AG04449 (cell line): ENCODE measurements at regions not wholly inside any gene's neighbourhood (a gene's known extent, or its start where the extent isn't known, plus 50 kb on each side); places are given as distances from the start of the nearest gene placed in this dataset.

ENCODE experiments used
- CTCF ChIA-PET: fragments of 350-600 bp; formaldehyde crosslinking; extraction: SDS; loops from one replicate; lab custom pipeline; 2021; ENCODE audit warnings: antibody characterized with exemption; lab: Yijun Ruan, JAX
- POLR2A ChIA-PET: fragments of 400-600, 350-600 bp; formaldehyde crosslinking; extraction: SDS; loops from one replicate; lab custom pipeline; 2020; ENCODE audit warnings: antibody characterized with exemption, inconsistent platforms; lab: Yijun Ruan, JAX
- DNase-seq: peaks from one replicate; pipeline ENCODE4 v3.0.0-alpha.2; 2010; ENCODE audit warnings: low read depth, low spot score
- H3K4me3 ChIP-seq: 2 replicates; pipeline ENCODE4 v1.5.1; 2011; ENCODE audit warnings: low read depth, mild to moderate bottlenecking, control low read depth, low read length
- TF ChIP-seq, protein P1 (sequence below): IDR thresholded peaks from one replicate; pipeline ENCODE4 v1.5.1; 2011; ENCODE audit warnings: mild to moderate bottlenecking, moderate library complexity, low read length, control low read depth, inconsistent platforms; ENCODE audit not compliant: insufficient read depth; ENCODE audit errors: missing control alignments

DNA sequence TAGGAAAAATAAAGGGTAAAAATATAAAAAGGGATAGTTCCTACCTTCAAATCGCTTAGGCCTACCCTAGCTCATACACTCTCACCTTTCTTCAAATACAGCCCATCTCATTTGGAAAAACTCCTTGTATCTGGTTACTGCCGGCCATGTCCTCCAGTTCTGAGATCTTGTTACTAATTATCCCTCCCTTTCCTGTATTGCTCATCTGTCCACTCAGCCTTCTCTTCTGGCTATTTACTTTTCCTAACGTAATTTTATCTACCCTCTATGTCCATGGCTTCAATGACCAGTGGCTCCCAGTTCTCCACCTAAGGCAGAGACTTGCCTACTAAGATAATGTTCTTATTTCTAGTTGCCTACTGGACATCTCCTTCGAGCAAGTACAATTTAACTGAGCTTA is 342.9 kb upstream of the ACVR2A start:
- no peak overlapping the region for H3K4me3 ChIP-seq
- TF ChIP-seq, protein P1, sequence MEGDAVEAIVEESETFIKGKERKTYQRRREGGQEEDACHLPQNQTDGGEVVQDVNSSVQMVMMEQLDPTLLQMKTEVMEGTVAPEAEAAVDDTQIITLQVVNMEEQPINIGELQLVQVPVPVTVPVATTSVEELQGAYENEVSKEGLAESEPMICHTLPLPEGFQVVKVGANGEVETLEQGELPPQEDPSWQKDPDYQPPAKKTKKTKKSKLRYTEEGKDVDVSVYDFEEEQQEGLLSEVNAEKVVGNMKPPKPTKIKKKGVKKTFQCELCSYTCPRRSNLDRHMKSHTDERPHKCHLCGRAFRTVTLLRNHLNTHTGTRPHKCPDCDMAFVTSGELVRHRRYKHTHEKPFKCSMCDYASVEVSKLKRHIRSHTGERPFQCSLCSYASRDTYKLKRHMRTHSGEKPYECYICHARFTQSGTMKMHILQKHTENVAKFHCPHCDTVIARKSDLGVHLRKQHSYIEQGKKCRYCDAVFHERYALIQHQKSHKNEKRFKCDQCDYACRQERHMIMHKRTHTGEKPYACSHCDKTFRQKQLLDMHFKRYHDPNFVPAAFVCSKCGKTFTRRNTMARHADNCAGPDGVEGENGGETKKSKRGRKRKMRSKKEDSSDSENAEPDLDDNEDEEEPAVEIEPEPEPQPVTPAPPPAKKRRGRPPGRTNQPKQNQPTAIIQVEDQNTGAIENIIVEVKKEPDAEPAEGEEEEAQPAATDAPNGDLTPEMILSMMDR: no peak
- ChIA-PET CTCF (no interaction called here), POLR2A (no interaction called here)
- DNase-seq: no peak

DNA sequence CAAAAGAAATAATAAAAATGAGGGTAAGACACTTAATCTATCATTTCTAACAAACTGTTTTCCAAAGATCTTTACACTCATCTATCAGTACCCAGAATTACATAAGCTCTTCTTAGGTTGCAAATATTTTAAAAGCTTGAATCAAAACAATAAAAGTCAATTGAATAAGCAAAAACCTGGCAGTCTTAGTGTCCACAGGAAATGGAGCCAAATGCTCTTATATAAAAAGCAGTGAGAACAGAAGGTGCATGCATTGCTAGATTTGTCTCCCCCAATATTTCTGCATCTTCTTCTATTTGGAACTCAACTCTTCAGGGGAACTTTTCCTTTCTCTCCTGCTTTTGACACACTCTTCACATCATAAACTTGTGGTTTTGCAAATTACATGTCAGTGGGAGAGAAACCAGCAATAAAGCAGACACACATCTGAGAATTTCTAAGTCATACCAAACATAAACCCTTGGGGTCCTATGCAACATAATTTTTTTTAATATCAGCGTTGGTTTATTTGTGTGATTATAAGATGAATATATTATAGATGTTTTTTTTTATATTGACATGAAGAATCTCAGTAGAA is 343.9 kb upstream of the ACVR2A start:
- DNase-seq: no peak
- TF ChIP-seq, protein P1: no peak
- ChIA-PET POLR2A (no interaction called here), CTCF (no interaction called here)
- H3K4me3 ChIP-seq: no peak overlapping the region

DNA sequence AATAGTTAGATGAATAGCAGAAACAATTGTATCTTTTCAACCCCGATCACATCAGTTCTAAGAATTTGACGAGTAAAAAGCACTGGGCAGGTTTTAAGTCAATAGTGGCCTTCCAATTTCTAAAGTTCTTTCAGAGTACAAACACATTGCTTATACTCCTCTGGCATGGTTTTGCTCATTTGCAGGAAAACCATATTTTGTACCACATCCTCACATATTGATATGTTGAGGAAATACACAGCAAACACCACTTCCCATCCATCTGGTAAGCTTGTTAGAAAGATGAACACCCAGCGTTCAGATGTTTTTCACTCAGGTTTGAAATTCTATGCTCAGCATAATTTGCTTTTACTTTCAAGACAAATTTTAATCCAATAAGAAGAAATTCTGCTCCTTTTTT is 344.6 kb upstream of the ACVR2A start:
- POLR2A ChIA-PET: no interaction called here
- H3K4me3 ChIP-seq: no peak overlapping the region
- CTCF ChIA-PET: no interaction called here
- TF ChIP-seq, protein P1: no peak
- DNase-seq: no peak

DNA sequence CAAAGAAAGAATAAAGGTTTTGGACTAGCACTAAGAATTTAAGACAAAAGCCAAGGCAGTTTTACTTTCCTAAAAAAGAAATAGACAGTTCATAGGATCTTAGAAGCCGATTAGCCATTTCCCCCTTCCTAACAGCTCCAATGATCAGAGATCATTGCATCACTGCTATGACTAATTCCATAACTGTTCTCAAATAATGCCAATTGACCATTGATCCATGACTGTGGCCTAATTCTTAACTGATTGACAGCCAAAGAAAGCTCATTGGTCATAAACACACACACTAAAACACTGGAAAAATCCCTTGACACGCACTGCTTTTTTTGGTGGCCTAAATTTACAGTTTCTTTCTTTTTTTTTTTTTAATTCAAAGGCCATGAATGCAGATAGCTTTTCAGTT is 345.0 kb upstream of the ACVR2A start:
- H3K4me3 ChIP-seq: no peak overlapping the region
- CTCF ChIA-PET: no interaction called here
- POLR2A ChIA-PET: no interaction called here

DNA sequence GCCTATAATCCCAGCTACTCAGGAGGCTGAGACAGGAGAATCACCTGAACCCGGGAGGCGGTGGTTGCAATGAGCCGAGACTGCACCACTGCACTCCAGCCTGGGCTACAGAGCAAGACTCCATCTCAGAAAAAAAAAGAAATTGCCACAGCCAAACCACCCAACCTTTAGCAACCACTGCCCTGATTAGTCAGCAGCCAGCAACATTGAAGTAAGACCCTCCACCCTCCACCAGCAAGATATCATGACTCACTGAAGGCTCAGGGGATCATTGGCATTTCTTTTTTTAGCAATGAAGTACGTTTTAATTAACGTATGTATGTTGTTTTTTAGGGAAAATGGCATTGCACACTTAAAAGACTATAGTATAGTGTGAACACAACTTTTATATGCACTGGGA is 349.1 kb upstream of the ACVR2A start:
- CTCF ChIA-PET: no interaction called here
- TF ChIP-seq, protein P1: no peak
- DNase-seq: no peak
- POLR2A ChIA-PET: no interaction called here
- no peak overlapping the region for H3K4me3 ChIP-seq

More for the DNA sequence above, 345.0 kb upstream of the ACVR2A start:
- DNase-seq: no peak
- TF ChIP-seq, protein P1: no peak

DNA sequence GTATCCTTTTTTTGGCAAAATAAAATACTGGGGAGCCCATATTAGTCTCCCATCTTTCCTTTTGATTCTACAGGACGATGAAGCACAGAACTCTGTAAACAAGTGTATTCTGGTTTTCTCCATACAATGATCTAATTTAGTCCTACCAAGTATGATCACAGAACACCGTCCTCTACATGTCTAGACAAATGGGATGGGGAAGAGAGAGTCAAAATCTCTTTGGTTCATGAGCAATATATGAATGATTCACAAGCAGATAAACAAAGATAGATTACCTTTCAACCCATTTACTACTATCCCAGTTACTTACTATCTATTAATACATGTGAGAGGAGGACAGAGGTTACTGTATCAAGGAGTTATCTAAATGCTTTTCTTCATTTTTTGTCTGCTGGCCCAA is 352.4 kb upstream of the ACVR2A start:
- no peak overlapping the region for H3K4me3 ChIP-seq
- ChIA-PET POLR2A (no interaction called here), CTCF (no interaction called here)
- DNase-seq: no peak
- TF ChIP-seq, protein P1: no peak
